C4-2B (cell line): ENCODE measurements at regions not wholly inside any gene's neighbourhood (a gene's known extent, or its start where the extent isn't known, plus 50 kb on each side); places are given as distances from the start of the nearest gene placed in this dataset.

ENCODE experiments used
- H3K27ac ChIP-seq: fragments of 450-650 bp; 2 replicates; pipeline ENCODE4 v1.5.1; 2017
- CTCF ChIP-seq: fragments of 450-650 bp; conservative IDR thresholded peaks from 2 replicates; pipeline ENCODE4 v1.5.1; 2017; ENCODE audit warnings: mild to moderate bottlenecking
- ZFX ChIP-seq: fragments of 450-650 bp; IDR thresholded peaks from 2 replicates; pipeline ENCODE4 v1.6.1; 2017

- H3K27ac ChIP-seq: no peak overlapping the region
- TF ChIP-seq ZFX (no peak), CTCF (no peak)
Observed at GRCh38 chr4:186481998-186482790, 73.2 kb downstream of the MTNR1A start.

GRCh38 chr4:186475202-186475601 lies 80.2 kb downstream of the MTNR1A start:
- no peak overlapping the region for H3K27ac ChIP-seq
- TF ChIP-seq ZFX (no peak), CTCF (no peak)

DNA sequence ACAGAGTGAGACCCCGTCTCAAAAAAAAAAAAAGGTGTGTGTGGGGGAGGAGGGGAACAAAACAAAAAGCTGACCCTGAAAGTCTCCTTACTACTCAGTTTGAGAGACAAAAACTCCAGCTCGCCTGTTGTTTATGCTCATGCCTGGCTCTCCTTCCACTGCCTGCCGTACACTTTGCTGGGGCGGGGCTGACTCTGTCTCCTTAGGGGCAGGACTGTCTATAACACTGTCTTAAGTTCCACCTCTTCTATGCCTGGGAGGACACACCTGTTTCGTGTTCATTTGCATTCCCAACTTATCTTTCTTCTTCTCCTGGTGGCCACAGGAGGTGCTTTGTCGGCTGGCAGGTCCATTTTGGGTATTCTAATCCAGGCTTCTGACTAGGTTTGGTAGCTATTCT lies 81.4 kb downstream of the MTNR1A start:
- no peak for TF ChIP-seq ZFX
- TF ChIP-seq CTCF: no peak
- no peak overlapping the region for H3K27ac ChIP-seq

DNA sequence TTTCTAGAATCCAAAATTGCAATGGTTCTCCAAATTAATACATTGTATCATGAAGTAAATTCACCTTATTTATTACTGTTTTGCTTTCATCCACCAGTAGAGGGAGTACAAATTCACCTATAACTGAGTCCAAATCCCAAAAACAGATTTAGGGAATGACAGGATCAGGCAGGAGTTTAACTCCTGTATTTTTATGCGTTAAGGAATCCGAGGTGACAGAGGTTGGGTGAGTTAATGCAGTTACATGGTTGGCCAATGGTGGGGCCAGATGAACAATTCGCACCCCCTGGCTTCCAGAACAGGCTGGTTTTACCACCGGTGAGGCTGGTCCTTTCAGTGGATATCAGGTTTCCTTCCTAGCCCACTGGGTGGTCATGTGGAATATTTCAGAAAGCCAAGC lies 82.4 kb downstream of the MTNR1A start:
- no peak overlapping the region for H3K27ac ChIP-seq
- TF ChIP-seq ZFX (no peak), CTCF (peak; percentile 78)

GRCh38 chr4:186471441-186471840 lies 83.9 kb downstream of the MTNR1A start:
- no peak for TF ChIP-seq ZFX
- no peak for TF ChIP-seq CTCF
- H3K27ac ChIP-seq: no peak overlapping the region

DNA sequence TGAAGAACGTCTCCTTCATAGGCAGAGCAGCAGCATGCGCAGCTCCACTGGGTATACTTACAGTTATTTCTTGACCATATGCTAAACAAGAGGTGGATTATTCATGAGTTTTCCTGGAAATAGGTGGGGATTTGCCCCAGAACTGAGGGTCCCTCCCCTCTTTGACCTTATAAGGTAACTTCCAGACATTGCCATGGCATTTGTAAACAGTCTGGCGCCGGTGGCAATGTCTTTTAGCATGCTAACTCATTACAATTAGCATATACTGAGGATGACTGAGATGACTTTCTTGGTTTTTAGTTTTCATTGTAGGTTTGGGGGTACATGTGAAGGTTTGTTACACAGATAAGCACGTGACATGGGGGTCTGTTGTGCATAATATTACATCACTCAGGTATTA lies 97.3 kb downstream of the MTNR1A start:
- TF ChIP-seq ZFX (no peak), CTCF (no peak)
- no peak overlapping the region for H3K27ac ChIP-seq

DNA sequence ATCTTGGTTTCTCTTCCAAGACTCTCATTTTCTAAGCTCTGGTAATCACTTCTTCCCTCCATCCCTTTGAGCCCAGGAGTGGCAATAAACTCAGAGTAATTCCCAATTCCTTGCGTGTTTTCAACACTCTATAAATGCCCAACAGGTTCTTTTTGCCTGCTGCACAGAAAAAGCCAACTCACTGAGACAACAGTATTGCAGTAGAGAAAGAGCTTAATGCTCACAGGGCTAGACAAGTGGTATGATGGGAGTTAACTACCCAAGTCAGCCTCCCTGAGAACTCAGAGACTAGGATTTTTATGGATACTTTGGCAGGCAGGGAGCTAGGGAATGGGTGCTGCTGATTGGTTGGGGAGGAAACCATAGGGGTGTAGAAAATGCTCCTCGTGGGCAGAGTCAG lies 103.4 kb downstream of the MTNR1A start:
- no peak for TF ChIP-seq ZFX
- TF ChIP-seq CTCF: no peak
- no peak overlapping the region for H3K27ac ChIP-seq
